ENCODE measurements at regions not wholly inside any gene's neighbourhood (a gene's known extent, or its start where the extent isn't known, plus 50 kb on each side); places are given as distances from the start of the nearest gene placed in this dataset.

DNA sequence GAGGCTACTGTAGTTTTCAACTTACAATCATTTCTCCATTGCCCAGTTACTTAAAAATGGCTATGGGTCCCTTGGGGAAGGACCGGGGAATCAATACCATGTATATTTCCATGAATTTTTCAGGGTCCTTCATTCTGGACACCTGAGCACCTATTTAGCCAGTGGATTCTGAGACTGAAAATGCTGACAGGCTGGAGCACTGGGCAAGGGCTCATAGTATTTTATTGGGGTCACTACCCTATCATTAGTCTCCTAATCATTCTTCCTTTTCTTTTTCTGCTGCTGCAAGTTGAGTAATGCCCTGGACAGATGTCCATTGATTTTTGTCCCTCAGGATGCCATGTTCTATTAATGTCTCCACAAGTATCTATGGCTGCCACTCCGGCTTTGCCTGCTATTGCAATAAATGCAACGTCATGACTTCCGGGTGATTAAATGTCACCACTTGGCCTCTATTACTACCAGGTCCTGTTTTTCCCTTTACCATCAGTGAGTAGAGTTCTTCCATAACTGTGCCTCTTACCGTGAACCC, 279.3 kb upstream of the FBXL7 start:
- FAIRE-seq (no peak), DNase-seq (ENCODE audit: insufficient read length, low spot score) (no peak)
- TF ChIP-seq, protein P1, sequence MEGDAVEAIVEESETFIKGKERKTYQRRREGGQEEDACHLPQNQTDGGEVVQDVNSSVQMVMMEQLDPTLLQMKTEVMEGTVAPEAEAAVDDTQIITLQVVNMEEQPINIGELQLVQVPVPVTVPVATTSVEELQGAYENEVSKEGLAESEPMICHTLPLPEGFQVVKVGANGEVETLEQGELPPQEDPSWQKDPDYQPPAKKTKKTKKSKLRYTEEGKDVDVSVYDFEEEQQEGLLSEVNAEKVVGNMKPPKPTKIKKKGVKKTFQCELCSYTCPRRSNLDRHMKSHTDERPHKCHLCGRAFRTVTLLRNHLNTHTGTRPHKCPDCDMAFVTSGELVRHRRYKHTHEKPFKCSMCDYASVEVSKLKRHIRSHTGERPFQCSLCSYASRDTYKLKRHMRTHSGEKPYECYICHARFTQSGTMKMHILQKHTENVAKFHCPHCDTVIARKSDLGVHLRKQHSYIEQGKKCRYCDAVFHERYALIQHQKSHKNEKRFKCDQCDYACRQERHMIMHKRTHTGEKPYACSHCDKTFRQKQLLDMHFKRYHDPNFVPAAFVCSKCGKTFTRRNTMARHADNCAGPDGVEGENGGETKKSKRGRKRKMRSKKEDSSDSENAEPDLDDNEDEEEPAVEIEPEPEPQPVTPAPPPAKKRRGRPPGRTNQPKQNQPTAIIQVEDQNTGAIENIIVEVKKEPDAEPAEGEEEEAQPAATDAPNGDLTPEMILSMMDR (IDR thresholded peaks at IDR 0.05; ENCODE audit: insufficient read depth, missing control alignments) = no peak

DNA sequence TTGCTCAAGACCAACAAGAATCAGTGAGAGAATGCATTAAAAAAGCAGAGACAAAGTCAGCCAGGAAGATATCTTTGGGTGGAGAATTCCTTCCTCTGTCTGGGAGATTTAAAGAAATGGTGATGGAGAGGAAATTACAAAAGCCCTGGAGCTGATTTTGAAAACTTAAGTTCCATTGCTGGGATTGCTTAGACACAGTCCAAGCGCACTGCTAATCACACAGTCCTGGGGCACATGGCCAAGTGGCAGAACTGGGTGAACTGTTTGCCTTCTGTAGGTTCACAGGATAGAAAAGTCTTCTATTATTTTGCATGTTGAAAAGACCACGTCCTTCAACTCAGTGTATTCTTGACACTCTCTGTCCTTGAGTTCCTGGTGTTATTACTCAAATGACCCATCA, 284.9 kb upstream of the FBXL7 start:
- DNase-seq (ENCODE audit: insufficient read length, low spot score) (no peak), FAIRE-seq (no peak)
- TF ChIP-seq, protein P1 (IDR thresholded peaks at IDR 0.05; ENCODE audit: insufficient read depth, missing control alignments) = no peak

DNA sequence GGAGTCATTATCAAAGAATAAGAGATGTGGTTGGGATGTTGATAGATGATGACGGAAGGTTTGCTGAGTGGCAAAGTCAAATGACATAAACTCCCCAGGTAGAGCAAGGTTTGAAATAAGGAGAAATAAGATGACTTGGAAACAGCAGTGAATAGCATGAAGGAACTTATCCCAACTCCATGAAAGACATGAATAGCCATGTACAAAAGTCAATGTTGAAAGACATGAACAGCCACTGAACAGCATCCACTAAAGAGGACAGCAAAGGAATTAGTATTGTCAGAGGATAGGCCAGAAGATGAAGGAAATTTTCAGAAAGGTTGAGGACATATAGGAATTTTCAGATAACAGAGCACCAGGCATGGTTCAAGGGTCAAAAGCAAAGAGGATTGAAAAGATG, 286.0 kb upstream of the FBXL7 start:
- TF ChIP-seq, protein P1 (IDR thresholded peaks at IDR 0.05; ENCODE audit: insufficient read depth, missing control alignments) = no peak
- FAIRE-seq (no peak), DNase-seq (ENCODE audit: insufficient read length, low spot score) (no peak)

DNA sequence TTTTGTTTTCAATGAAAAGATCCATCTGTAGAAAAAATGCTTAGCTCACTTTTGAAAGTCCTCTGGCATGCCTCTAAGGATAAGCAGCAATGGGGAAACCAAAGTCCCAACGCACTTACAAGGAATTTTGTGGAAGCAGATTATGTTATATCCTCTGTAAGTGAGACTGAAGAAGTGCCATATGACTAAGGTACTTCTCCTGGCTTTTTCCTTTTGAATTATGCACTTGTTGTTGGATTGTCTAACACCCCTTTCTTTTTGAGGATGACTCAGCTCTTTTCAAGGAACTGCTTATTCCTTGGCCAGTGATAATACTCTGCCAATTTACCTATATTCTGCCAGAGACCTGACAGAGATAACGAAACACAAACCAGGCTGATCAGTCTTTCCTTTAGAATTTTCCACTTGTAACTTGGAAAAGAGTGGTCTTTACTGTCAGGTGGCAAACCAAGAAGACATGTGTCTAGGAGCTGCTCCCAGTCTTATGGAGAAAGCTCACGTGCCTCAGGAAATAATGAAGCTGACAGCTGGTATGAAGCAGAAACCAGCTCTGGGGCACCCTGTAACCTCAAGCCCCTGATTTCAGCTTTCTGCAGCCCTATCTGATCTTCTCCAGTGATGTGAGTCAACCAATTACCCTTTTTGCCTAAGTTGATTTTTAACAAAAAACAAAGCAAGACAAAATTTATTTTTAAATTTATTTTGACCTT, 290.8 kb upstream of the FBXL7 start:
- DNase-seq (ENCODE audit: insufficient read length, low spot score) (no peak), FAIRE-seq (no peak)
- TF ChIP-seq, protein P1 (IDR thresholded peaks at IDR 0.05; ENCODE audit: insufficient read depth, missing control alignments) = no peak

DNA sequence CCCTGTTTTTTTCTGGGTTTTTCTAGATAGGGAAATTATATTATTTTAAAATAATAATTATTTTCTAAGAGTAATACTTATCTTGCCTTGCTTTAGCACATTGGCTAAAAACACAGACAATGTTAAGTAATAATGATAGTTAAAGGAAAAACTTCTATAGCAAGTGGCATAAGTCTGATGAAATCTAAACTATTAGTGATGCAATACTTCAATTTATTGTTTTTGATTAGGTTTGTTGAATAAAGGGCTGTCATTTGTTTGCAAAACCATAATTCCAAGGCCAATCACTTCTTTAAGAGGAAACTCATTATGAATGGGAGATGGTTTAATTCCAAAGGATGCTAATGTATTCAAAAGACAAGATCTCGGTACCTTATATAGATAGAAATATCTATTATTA, 293.8 kb upstream of the FBXL7 start:
- TF ChIP-seq, protein P1 (IDR thresholded peaks at IDR 0.05; ENCODE audit: insufficient read depth, missing control alignments) = no peak
- no peak for FAIRE-seq
- no peak for DNase-seq (ENCODE audit: insufficient read length, low spot score)

DNA sequence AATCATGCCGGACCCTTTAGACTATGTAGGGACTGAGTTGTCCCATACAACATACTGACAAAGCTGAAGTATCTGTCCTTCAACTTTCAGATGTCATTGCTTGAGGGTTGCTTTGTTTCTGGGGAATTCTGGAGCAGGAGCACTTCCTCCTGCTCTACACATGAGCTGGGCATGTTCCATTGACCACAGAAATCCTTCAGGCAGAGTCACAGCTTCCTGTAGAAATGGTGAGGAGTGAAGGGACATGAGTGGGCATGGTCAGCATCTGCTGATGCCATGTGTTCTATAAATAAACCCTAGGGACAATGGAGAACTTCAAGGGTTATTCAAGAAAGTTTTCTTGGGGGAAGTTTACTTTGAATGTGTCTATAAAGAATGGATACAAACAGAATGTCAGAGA, 296.6 kb upstream of the FBXL7 start:
- FAIRE-seq = no peak
- DNase-seq (ENCODE audit: insufficient read length, low spot score) = no peak
- TF ChIP-seq, protein P1 (IDR thresholded peaks at IDR 0.05; ENCODE audit: insufficient read depth, missing control alignments) = no peak

DNA sequence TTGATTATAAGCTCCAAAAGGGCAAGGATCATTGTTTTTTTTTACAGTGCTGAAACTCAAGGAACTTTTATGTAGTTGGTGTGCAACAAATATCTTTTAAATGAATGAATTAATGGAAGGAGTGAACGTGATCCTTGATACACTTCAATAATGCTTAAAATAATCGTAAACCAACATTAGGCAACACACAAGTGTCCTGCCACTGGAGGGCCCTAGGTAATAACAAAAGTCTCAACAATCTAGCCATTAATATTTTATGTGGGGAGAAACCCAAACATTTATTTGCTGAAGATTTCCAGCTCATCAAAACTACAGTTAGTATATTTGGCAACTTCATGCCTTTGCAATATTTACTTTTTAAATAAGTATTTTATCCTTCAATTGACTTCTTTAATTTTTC, 309.0 kb upstream of the FBXL7 start:
- DNase-seq (ENCODE audit: insufficient read length, low spot score) = no peak
- TF ChIP-seq, protein P1 (IDR thresholded peaks at IDR 0.05; ENCODE audit: insufficient read depth, missing control alignments) = no peak
- FAIRE-seq = no peak
